Colonic mucosa (tissue), 4 donors: ENCODE measurements at regions not wholly inside any gene's neighbourhood (a gene's known extent, or its start where the extent isn't known, plus 50 kb on each side); places are given as distances from the start of the nearest gene placed in this dataset.

Experiments used
- DNase-seq: peaks from one replicate; pipeline ENCODE4 v3.0.0-alpha.2; 2020
- H3K27ac ChIP-seq: fragments of 200-600 bp; one replicate; pipeline ENCODE4 v1.8.0; 2021
- H3K27me3 ChIP-seq: fragments of 200-600 bp; one replicate; pipeline ENCODE4 v1.8.0; 2021
- H3K36me3 ChIP-seq: fragments of 200-600 bp; one replicate; pipeline ENCODE4 v1.8.0; 2021
- H3K4me1 ChIP-seq: fragments of 200-600 bp; one replicate; pipeline ENCODE4 v1.8.0; 2021; ENCODE audit warnings: mild to moderate bottlenecking
- H3K4me3 ChIP-seq: fragments of 200-600 bp; one replicate; pipeline ENCODE4 v1.8.0; 2021
- H3K9ac ChIP-seq, 2 donors: one replicate each; pipeline ENCODE4 v1.7.0; 2013; ENCODE audit warnings: control low read depth in 2 of 2, low read depth in 2 of 2, low read length in 2 of 2
- H3K9me3 ChIP-seq: fragments of 200-600 bp; one replicate; pipeline ENCODE4 v1.8.0; 2021
- intact Hi-C: fragments of 100-400 bp; cut with DNase I; formaldehyde crosslinking; loops from one replicate; pipeline ENCODE4 v1.14.1; 2022
- TF ChIP-seq, protein P1 (sequence below): fragments of 200-600 bp; IDR thresholded peaks from one replicate; pipeline ENCODE4 v1.8.0; 2022; ENCODE audit warnings: antibody characterized with exemption, mild to moderate bottlenecking
- donor health status: healthy.
- donor health status: DM: no; HTN: no; CAD: no.
- donor health status: DM: no; HTN: no; CAD: no.

- Histone ChIP-seq H3K4me1 (no peaks in the 10 kb centered on the region), H3K27me3 (no peaks in the 10 kb centered on the region), H3K36me3 (no peaks in the 10 kb centered on the region), H3K9ac (no peak overlapping the region), H3K27ac (no peak overlapping the region), H3K4me3 (no peak overlapping the region), H3K9me3 (no peaks in the 10 kb centered on the region)
- TF ChIP-seq, protein P1, sequence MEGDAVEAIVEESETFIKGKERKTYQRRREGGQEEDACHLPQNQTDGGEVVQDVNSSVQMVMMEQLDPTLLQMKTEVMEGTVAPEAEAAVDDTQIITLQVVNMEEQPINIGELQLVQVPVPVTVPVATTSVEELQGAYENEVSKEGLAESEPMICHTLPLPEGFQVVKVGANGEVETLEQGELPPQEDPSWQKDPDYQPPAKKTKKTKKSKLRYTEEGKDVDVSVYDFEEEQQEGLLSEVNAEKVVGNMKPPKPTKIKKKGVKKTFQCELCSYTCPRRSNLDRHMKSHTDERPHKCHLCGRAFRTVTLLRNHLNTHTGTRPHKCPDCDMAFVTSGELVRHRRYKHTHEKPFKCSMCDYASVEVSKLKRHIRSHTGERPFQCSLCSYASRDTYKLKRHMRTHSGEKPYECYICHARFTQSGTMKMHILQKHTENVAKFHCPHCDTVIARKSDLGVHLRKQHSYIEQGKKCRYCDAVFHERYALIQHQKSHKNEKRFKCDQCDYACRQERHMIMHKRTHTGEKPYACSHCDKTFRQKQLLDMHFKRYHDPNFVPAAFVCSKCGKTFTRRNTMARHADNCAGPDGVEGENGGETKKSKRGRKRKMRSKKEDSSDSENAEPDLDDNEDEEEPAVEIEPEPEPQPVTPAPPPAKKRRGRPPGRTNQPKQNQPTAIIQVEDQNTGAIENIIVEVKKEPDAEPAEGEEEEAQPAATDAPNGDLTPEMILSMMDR: no peak
- DNase-seq: no peak
- intact Hi-C loops: loop anchor here (5.0 kb wide), 1 partner anchor 552 kb away; no protein-coding TSS in a partner anchor
Measured at GRCh38 chr15:98524838-98525660, 123.3 kb upstream of the IGF1R start.

GRCh38 chr15:98525661-98526001 lies 122.7 kb upstream of the IGF1R start:
- TF ChIP-seq, protein P1: no peak
- DNase-seq: no peak
- H3K4me3 ChIP-seq: no peak overlapping the region
- no peak overlapping the region for H3K9ac ChIP-seq
- H3K27ac ChIP-seq: no peak overlapping the region
- no peaks in the 10 kb centered on the region for H3K9me3 ChIP-seq
- H3K4me1 ChIP-seq: no peaks in the 10 kb centered on the region
- H3K36me3 ChIP-seq: no peaks in the 10 kb centered on the region
- H3K27me3 ChIP-seq: no peaks in the 10 kb centered on the region
- intact Hi-C loops: no loop called here

GRCh38 chr15:98526094-98526493 lies 122.2 kb upstream of the IGF1R start:
- intact Hi-C loops: no loop called here
- TF ChIP-seq, protein P1: no peak
- no peak overlapping the region for H3K4me3 ChIP-seq

GRCh38 chr15:98528046-98528725 lies 120.2 kb upstream of the IGF1R start:
- no peaks in the 10 kb centered on the region for H3K36me3 ChIP-seq
- no peak overlapping the region for H3K9ac ChIP-seq
- intact Hi-C loops: no loop called here
- H3K27me3 ChIP-seq: no peaks in the 10 kb centered on the region
- TF ChIP-seq, protein P1: no peak
- DNase-seq: no peak
- H3K27ac ChIP-seq: no peak overlapping the region
- H3K4me1 ChIP-seq: no peaks in the 10 kb centered on the region
- H3K9me3 ChIP-seq: no peaks in the 10 kb centered on the region
- no peak overlapping the region for H3K4me3 ChIP-seq

More at GRCh38 chr15:98526094-98526493, 122.2 kb upstream of the IGF1R start:
- Histone ChIP-seq H3K9ac (no peak overlapping the region), H3K27me3 (no peaks in the 10 kb centered on the region), H3K9me3 (no peaks in the 10 kb centered on the region), H3K36me3 (no peaks in the 10 kb centered on the region), H3K27ac (no peak overlapping the region), H3K4me1 (no peaks in the 10 kb centered on the region)
- no peak for DNase-seq

DNA sequence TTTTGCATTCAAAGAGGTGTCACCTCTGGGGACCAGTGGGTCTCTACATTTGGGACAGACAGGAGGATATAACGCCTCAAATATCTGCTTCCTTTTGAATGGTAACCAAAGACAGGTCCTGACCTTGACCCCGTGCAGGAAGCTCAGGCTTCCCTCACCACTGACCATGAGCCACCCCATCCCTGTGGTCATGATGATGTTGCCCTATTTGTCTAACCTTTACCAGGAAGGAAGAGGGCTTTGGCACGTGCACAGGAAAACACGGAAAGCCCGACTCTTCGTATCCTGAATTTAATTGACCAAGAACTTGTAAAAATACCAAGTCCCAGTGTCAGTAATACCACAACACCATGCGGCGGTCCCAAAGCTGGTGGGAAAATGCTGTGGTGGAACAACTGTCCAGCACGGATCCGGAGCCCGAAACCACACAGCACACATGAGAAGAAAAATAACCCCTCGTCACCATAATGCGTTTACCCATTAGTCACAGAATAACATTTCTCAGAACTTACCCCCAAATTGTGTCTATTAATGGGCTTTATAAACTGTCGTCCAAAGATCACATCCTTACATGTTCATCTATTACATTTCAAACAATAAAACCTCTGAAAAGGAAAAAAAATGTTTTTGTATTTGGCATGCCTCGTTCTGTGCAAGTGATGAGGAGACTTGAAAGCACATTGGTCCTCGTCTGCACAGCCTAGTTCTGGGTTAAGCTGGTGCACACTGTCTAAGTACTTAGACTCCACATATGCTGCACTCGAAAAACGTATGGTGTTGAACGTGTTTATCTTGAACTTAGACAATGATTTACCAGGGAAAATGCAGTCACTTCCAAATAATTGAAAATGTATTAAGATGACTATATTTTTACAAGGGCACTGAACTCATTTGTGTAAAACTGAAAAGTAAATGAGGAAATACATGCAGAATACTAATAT lies 118.9 kb upstream of the IGF1R start:
- no peak for DNase-seq
- Histone ChIP-seq H3K4me1 (no peaks in the 10 kb centered on the region), H3K4me3 (no peak overlapping the region), H3K36me3 (no peaks in the 10 kb centered on the region), H3K9ac (no peak overlapping the region), H3K9me3 (no peaks in the 10 kb centered on the region), H3K27me3 (no peaks in the 10 kb centered on the region), H3K27ac (no peak overlapping the region)
- intact Hi-C loops: no loop called here
- TF ChIP-seq, protein P1: no peak
